ENCODE measurements at regions not wholly inside any gene's neighbourhood (a gene's known extent, or its start where the extent isn't known, plus 50 kb on each side); places are given as distances from the start of the nearest gene placed in this dataset.

DNA sequence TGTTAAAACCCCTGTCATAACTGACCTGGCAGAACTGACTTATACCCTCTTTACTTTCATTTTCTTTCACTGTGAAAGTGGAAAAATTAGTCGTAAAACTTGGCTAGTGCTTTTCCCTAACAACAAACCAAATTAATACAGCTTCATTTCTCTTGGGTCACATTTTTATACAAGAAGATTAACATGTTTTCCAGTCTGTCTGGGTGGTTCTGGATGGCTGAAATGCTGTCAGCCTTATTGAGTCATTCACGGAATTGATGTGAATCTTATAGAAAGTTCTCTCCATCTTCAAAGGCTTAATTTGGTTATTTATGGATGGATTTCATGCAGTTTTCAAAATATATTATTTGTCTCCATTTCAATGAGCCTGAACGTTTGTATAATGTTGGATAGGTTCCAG lies 440.0 kb downstream of the KCTD12 start:
- TF ChIP-seq, protein P1, sequence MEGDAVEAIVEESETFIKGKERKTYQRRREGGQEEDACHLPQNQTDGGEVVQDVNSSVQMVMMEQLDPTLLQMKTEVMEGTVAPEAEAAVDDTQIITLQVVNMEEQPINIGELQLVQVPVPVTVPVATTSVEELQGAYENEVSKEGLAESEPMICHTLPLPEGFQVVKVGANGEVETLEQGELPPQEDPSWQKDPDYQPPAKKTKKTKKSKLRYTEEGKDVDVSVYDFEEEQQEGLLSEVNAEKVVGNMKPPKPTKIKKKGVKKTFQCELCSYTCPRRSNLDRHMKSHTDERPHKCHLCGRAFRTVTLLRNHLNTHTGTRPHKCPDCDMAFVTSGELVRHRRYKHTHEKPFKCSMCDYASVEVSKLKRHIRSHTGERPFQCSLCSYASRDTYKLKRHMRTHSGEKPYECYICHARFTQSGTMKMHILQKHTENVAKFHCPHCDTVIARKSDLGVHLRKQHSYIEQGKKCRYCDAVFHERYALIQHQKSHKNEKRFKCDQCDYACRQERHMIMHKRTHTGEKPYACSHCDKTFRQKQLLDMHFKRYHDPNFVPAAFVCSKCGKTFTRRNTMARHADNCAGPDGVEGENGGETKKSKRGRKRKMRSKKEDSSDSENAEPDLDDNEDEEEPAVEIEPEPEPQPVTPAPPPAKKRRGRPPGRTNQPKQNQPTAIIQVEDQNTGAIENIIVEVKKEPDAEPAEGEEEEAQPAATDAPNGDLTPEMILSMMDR (conservative IDR thresholded peaks at IDR 0.05; ENCODE audit: low read depth, low read length): no peak
- no peak for TF ChIP-seq EZH2 (IDR thresholded peaks at IDR 0.05; ENCODE audit: borderline replicate concordance, low read depth, low read length, poor library complexity, severe bottlenecking)

Measured in A673 (cell line).